OCI-LY1 (cell line): ENCODE measurements at regions not wholly inside any gene's neighbourhood (a gene's known extent, or its start where the extent isn't known, plus 50 kb on each side); places are given as distances from the start of the nearest gene placed in this dataset.

Source experiments
- EZH2 ChIP-seq: fragments of 200-600 bp; sonication (generic), shearing (Covaris generic); IDR thresholded peaks from 2 replicates; pipeline ENCODE4 v1.8.0; 2017; ENCODE audit warnings: borderline replicate concordance, mixed run types, mild to moderate bottlenecking, antibody characterized with exemption, low read length, moderate library complexity, mixed read lengths
- TF ChIP-seq, protein P1 (sequence below): fragments of 200-600 bp; sonication (generic), shearing (Covaris generic); IDR thresholded peaks from 2 replicates; pipeline ENCODE4 v1.5.1; 2017; ENCODE audit warnings: mild to moderate bottlenecking, antibody characterized with exemption, low read length, moderate library complexity, mixed read lengths

- TF ChIP-seq, protein P1, sequence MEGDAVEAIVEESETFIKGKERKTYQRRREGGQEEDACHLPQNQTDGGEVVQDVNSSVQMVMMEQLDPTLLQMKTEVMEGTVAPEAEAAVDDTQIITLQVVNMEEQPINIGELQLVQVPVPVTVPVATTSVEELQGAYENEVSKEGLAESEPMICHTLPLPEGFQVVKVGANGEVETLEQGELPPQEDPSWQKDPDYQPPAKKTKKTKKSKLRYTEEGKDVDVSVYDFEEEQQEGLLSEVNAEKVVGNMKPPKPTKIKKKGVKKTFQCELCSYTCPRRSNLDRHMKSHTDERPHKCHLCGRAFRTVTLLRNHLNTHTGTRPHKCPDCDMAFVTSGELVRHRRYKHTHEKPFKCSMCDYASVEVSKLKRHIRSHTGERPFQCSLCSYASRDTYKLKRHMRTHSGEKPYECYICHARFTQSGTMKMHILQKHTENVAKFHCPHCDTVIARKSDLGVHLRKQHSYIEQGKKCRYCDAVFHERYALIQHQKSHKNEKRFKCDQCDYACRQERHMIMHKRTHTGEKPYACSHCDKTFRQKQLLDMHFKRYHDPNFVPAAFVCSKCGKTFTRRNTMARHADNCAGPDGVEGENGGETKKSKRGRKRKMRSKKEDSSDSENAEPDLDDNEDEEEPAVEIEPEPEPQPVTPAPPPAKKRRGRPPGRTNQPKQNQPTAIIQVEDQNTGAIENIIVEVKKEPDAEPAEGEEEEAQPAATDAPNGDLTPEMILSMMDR = no peak
- no peak for TF ChIP-seq EZH2
Measured at GRCh38 chr1:245031041-245031440, 123.7 kb upstream of the KIF26B start.
